ENCODE measurements at regions not wholly inside any gene's neighbourhood (a gene's known extent, or its start where the extent isn't known, plus 50 kb on each side); places are given as distances from the start of the nearest gene placed in this dataset.

DNA sequence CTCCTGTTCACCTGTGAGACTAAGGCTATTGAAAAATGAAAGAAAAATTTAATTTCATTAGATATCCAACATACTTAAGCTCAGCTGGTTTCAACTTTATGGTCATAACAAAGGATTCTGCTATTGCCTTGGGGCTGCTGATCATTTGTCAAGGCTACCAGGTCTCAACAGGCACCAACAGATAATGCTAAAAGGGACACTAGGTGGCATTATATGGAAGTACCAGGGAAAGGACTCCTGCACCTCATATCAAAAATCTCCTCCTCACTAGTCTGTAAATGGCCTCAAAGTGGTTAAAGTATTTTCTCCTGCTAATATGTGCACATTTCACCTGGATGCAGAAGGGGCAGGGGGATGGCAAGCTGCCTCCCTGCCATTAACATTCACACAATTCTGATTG lies 167.9 kb upstream of the REG3A start:
- DNase-seq = no peak

DNA sequence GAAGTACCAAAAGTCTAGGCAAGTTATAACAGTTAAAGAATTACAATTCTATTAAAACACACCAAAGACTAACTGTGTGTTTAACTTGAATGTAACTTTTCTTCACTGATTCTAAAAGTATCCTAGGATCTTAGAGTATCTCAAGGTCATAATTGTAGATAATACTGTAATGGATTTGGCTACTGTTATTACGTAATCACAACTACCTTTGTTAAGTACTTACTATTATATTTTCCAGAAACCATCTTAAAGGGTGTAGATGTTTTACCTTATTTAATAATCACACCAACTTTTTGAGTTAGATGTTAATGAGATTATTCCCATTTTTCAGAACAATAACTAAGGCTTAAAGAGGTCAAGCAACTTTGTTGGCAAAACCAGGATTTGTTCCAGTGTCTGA lies 161.3 kb upstream of the REG3A start:
- DNase-seq = no peak

DNA sequence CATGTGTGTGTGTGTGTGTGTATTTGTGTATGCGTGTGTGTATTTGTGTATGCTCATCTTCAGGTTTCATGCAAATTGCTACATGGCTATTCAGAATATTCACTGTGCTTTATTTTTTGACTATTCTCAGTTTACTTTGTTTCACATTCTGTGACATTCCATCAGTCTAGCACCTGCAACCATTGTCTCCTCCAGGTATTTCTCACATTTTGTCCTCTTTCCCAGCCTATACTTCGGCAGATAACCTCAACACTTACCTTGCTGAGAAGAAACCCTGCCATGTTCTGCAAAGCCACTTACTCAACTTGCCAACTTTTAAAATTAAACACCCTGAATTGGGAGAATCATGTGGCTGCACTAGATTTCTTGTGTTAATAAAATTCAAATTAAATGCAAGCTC lies 135.4 kb upstream of the REG3A start:
- no peak for DNase-seq

DNA sequence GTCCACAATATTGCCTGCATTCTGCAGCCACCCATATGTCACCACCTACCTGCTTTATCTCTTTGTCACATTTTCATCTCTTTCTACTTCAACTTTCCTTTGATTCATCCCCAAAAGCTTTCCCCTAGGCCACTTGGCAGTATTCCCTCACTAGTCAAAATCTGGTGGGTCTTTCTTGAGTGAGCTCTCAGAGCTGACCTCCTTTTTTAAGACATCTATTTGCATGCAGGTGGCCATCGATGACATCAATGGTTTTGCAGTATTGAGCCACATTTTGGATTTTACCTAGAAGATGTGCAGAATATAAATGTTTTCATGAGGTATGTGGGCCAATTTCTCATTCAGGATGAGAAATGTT lies 133.4 kb upstream of the REG3A start:
- DNase-seq = no peak

DNA sequence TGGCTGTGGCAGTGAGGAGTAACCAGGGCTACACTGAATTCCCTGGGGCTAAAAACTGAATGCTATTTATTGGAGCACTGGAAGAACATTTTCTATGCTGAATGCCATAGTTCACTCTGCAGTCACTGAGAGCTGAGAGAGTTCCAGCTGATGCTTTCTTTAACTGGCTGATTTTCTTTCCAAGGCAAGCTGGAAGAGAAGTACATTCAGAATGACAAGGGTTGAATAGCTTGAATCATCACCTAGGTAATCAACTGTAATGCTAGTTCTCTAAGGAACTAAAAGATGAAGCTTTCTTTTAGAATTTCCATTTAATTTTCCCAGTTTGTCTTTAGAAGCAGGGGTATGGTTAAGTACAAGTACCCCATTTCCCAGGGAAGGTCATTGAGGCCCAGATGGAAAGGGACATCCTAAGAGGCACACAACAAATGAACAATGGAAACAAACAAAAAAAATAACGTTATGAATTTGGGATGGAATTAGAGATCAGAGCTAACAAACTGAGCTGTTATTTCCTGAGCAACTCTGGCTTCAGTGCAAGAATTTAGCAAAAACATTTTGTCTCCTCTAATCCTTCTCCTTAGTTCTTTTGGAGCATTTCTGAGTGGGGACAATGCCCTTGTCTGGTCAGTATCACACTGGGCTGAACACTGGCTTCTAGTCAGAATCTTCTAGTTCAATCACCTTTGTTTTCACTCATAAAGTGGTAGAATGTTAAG lies 132.8 kb upstream of the REG3A start:
- no peak for DNase-seq

DNA sequence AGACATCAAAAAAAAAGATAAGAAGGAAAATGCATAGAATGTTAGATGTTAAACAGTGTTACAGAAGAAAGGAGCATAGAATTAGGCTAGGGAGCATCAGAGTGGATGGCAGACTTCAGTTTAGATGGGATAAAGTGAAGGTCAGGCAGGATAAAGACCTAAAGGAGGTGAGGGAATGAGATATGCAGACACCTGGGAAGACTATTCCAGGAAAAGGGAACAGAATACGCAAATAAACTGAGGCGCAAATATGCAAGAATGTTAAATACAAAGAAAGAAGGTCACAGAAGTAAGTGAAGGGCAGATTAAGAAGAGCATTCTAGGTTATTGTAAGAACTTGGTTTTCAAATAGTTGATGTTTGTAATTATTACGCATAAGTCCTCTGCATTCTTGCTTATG lies 116.3 kb upstream of the REG3A start:
- no peak for DNase-seq

DNA sequence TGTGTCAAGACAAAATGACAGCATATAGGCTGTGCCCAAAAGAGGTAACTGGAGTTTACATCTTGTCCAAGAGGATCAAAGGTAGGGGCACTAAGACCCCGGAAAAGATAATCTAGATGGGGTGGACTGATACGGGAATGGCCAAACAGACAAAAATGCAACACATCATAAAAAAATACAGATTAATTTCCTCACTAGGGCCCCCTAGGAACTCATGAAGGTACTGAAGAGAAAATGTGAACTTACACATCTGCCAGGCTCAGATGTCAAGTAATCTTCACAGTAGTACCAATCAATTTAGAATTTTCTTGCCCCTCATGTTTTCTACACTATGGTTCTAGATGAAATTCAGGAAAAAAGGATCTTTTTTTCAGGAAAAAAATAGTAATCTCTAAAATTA lies 115.6 kb upstream of the REG3A start:
- no peak for DNase-seq

DNA sequence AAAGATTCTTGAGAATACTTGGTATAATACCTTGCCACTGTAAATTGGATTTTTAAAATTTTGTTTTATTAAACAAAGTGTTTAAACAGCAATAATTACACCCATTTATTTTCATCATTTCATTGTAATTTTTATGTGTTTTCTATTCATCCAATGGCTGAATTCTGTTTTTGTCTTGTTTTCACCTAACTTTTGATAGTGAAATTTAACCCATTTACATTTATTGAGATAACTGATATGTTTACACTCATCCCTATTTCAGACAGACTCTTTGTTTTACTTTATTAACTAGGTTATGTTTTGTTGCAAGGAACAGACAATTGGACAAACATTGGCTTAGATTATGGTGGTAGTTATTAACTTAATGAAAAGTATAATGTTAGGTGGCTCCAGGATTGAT lies 113.1 kb upstream of the REG3A start:
- DNase-seq = no peak

DNA sequence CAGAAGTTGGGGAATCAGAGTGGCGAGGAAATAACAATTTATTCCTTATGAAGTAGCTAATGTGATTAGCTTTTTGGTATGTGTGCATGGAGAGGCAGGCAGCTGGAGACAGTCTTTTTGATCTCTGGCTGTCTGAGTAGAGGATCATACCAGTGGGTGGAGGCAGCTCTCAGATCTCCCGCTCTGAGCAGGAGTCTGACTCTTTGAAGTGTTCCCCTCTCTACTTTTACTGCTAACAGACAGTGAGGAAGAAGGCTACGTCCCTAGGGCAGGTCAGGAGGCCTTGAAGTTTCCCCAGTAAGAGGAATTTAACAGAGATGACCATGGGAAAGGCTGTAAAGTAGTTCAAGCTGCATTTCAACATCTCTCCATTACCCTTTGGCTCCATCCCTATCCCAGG lies 111.9 kb upstream of the REG3A start:
- no peak for DNase-seq

DNA sequence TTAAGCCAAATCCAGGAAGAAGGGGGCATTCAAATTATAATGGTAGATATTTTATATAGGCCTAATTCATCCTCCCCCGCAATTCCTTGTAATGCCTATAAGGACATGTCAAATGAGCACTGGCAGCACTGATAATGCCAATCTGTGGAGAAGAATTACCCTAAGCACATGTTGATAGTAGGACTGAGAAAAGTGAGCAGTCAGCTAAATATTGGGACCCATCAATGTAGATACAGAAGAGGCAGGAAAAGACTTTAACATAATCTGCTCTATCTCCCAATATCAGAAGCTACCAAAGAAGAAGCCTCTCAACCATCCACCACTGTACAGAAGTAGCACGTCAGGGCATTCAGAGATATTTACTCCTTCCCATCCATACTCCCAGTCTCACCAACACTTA lies 101.3 kb upstream of the REG3A start:
- no peak for DNase-seq

DNA sequence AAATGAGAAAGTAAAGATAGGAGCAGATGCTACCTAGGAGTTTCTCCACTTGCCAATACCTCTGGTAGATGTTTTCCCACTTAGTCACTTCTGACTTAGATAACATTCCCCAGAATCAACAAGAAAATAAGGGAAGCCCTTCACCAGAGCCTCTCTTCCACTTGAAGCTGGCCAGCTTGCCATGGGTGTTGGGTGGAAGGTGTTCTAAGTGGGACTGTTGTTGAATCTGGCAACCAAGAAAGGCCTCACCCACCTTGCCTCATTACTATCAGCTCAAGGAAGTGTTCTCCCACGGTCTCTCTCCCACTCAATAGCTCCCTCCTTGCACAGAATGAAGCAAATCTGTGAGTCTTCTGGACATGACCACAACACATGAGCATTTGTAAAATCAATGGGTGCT lies 100.4 kb upstream of the REG3A start:
- DNase-seq = no peak

DNA sequence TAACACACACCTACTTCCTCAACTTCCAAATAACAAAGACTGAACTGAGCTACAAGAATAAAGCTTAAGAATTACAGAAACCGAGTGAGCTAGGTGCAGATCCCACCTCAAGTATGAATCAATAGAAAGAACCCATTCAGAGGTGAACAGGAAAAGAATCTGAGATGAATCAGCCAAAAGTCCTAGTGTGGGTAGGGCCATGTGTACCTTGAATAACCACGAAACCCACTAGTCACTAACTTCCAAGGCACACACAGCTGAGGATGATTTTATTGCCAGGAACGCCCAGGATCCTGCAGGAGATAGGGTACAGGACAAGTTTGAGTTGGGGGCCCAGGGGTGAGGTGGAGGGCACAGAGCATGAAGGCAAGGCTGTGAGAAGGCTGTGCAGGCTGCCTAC lies 99.7 kb upstream of the REG3A start:
- no peak for DNase-seq

DNA sequence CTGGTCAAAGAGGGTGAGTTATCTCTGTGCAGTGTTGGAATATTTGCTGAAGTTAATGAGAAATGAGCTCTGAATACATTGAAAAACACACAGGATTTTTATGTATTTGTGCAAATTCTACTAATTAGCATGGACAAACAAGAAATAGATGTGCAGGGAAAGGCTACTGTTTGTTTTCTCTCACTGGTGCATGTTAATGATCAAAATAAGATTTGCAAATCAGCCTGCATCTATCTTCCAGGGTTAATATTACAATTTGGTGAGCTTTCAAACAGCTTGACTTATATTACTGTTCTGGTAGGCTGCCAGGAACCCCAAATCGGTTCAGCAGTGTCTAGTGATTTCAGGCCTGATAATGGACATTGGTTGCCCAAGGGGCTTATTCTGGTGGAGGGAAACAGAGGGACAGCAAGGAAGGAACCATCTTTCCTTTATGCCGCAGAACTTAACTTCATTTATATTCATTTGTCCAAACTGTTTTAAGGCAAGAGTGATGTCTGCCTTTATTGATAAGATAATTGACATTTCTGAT lies 93.8 kb upstream of the REG3A start:
- no peak for DNase-seq

DNA sequence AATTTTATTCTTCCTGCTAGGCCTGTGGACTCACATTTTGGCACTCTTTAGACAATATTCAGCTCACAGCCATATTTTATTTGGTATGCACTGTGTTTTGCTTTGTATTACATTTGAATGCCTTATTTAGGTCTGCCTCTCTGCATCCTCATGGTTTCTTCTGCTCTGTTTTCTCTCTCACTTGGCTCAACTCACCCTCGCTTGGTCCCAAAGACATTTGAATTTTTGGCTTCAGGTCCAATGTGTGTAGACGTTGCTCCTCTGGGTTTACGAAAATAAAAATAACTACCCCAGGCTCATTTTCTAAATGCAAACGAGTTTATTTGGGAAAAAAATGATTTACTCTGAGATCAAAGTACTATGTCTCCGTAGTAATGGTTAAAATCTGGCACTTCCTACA lies 91.1 kb upstream of the REG3A start:
- no peak for DNase-seq

DNA sequence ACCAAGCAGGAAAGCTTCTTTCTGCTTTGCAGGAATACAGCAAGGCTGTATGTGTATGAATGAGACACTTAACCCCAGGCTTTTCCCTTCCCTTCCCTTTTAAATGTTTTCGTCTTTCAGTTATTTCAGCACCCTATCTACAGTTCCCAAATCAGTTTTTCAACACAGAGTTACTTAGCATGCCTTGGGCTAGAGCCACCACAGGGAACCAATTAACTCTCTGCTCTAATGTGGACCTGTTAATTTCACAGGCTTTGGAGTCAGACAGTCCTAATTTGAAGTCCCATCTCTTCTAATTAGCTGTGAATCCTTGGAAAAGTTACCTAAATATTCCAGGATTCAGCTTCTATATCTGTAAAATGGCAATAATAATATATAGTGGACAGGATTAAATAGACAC lies 89.2 kb upstream of the REG3A start:
- DNase-seq = no peak

DNA sequence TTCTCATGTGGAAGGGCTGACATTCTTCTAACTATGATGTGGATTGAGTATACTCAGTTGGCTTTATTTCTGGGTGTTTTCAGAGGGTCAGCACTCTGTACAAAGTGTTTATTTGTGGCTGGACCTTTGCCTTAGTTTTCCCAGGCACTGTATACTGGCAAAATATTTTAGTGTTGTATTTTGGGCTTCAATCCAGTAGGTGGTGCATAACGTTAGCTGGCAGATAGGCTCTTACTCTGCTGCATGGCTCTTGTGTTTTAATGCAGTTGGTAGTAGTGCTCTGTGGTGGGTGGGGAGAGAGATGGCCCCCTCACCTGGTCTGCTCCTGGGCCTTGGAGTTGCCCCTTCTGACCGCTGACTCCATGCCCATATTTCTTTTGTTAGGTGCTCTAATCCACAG lies 75.6 kb upstream of the REG3A start:
- no peak for DNase-seq

DNA sequence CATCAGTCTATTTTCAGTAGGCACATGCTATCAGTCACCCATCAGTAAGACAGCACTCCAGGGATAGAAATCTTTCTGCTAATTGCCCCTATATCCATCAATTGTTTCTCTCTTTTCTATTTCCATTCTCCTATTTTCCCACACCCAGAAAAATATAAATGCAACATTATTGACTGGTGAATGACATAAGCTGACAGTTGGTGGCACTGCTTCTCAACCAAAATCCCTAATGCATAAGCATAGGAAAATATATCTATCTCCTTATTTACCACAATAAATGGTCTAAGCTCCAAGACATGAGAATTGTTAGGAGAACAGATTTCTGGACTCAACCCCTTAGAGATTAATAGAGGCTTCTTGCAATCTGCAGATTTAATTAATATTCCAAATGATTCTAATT lies 64.0 kb upstream of the REG3A start:
- no peak for DNase-seq

DNA sequence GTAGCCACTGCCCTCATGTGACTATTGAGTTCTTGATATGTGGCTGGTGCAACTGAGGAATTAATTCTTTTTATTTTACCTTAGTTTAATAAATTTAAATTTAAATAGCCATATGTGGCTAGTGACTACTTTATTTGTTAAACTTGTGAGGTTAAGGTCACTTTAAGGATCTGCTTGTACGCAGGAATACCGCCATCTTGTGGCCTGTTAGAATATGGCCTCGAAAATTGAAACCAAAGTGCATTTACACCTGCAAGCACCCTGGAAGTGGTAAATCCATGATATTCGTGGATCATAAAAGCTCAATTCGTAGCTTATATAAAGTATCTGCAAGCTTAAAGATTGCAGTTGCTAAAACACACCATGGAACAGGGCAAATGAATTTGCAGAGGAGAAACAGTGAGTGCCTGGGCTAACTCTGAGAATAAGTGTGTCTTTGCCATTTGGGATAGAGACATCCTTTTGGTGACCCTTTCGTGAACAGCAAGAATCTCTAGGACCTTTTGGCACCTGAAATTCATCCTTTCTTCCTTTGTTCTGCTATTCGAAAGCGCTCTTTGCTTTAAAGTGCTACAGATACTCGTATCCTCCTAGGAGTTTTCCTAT lies 59.9 kb upstream of the REG3A start:
- DNase-seq = peak; percentile 21

DNA sequence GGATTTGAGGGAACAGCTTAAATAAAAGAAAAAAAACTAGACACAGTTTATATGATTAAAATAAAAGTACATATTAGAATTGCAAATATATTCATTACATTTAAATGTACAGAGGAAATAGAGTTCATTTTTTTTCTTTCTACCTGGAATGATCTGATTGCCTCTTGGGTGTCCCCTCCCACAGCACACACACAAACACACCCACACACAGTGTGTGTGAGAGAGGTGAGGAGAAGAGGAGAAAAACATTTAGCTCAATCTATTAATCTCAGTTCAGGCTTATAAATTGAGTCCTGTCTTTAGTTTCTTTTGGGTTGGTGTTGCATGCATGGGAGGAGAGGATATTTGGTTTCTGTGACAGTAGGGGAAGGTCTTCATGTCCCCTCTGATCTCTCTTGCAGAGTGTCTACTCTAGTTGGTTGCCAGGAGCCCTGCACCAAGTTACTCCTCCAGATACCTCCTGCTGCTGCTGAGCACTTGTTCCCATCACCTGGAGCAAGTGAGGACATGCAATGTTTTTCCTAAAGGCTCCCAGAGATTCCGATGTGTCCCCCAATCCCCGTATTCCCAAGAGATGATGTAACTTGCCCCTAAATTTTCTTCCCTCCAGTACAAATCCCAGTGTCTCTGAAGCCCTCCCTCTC lies 50.8 kb upstream of the REG3A start:
- DNase-seq = no peak
